RPMI7951 (cell line): ENCODE measurements at regions not wholly inside any gene's neighbourhood (a gene's known extent, or its start where the extent isn't known, plus 50 kb on each side); places are given as distances from the start of the nearest gene placed in this dataset.
"Not testable (repeated sequence)": the region's sequence is repeated elsewhere in the genome, so short reads cannot be mapped to it uniquely, and the experiment has no call there.

Experiments used
- DNase-seq: peaks from one replicate; pipeline ENCODE4 v3.0.0-alpha.2; 2012; ENCODE audit warnings: low read depth

- DNase-seq, result no peak
These were observed 293.3 kb upstream of the GRIA3 start for GRCh38 chrX:122890729-122891128.

DNA sequence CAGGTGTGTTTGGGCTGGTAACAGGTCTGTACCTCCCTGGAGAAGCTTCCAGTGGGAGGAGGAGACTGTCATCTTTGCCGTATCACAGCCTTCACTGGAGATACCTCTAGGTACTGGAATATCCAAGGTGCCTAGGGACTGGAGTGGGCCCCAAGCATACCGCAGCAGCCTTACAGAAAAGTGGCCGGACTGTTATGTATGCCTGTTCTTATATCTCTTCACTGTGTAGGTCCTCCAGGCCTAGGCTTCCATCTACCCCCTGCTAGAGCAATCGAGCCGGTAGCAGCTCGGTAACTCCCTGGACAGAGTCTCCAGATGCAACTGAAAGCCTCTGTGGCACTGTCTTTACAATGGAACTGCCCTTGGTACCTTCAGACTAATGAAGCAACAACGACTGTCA, 277.4 kb upstream of the GRIA3 start:
- no peak for DNase-seq

- no peak for DNase-seq
These were observed 276.7 kb upstream of the GRIA3 start for GRCh38 chrX:122907375-122907774.

- DNase-seq, result no peak
These were observed 273.4 kb upstream of the GRIA3 start for GRCh38 chrX:122910697-122911096.

DNA sequence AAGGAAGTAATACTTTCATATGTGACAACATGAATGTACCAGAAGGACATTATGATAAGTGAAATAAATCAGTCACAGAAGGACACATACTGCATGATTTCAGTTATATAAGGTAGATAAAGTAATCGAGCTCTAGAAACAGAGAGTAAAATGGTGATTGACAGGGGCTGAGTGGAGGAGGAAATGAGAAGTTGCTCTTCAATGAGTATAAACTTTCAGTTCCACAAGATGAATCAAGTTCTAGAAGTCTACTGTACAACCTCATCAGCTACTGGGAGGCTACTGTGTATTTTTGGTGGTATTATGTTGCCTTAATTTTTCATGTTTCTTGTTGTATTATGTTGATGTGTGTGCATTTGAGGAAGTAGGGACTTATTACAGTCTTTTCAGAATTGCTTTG, 270.9 kb upstream of the GRIA3 start:
- no peak for DNase-seq

DNA sequence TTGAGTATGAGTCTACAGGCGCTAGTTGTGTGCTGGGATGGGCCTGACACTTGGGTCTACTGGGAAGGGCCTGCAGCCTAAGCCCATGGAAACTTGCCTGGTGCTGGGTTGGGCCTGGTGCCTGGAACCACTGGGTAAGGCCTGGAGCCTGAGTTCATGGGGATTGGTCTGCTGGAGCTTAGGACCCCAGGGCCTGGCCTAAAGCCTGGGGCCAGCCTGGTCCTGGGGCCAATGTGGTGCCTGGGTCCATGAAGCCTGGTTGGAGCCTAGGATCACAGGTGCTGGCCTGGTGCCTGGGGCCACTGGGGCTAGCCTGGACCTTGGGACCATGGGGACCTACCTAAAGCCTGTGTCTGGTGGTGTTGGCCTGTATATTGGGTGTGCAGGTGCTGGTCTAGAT, 270.3 kb upstream of the GRIA3 start:
- no peak for DNase-seq

GRCh38 chrX:122914256-122914655, 269.8 kb upstream of the GRIA3 start:
- no peak for DNase-seq

- DNase-seq, result no peak
These were observed 249.9 kb upstream of the GRIA3 start for GRCh38 chrX:122934131-122934530.

- DNase-seq, result no peak
These were observed 243.9 kb upstream of the GRIA3 start for GRCh38 chrX:122940199-122940598.

- DNase-seq, result no peak
These were observed 242.3 kb upstream of the GRIA3 start for GRCh38 chrX:122941806-122942205.

GRCh38 chrX:122943918-122944317, 240.2 kb upstream of the GRIA3 start:
- DNase-seq, result peak; percentile 88

DNA sequence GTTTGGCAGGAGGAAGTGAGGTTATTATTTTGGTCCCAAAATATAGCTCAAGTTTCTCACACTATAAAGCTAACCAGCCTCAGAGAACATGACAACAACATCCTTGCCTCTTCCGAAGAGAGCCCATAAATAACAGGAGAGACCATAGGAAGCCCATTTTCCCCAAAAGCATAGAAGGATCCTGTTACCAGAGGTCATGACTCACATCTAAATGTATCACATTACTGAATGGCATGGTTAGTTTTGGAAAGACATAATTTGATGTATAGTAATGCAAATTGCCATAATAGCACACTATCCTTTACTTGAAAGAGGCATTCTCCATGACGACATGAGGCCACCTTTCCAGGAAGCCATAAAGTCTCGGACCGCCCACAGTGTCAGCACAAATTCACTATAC, 238.8 kb upstream of the GRIA3 start:
- DNase-seq, result peak; percentile 54

DNA sequence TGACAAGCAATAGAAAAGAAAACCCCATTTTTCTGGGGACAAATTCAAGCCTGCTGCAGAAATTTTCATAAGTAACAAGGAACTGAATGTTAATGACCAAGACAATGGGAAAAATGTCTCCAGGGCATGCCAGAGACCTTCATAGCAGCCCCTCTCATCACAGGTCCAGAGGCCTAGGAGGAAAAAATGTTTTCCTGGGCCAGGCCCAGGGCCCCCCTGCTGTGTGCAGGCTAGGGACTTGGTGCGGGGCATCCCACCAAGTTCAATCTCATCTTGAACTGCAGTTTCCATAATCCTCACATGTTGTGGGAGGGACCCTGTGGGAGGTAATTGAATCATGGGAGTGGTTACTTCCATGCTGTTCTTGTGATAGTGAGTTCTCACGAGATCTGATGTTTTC, 211.5 kb upstream of the GRIA3 start:
- DNase-seq, result no peak

DNA sequence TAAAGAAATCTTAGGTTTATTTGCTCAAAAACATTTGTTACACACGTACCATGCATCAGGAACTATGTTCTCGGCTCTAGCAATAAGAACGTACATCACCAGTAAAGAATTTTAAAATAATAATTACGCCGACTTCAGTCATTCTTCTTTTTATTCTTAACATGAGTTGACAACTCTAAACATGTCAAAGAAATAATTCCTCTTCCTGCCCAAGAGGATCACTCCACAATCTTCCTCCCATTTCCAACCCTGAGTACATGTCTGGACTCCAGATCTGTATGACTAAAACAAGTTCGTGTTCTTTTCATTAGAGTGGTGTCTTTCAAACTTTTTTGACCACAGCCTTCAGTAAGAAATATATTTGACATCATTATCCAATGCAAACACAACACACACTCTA, 201.6 kb upstream of the GRIA3 start:
- no peak for DNase-seq

- not testable (repeated sequence) for DNase-seq
These were observed 181.2 kb upstream of the GRIA3 start for GRCh38 chrX:123002844-123003243.

DNA sequence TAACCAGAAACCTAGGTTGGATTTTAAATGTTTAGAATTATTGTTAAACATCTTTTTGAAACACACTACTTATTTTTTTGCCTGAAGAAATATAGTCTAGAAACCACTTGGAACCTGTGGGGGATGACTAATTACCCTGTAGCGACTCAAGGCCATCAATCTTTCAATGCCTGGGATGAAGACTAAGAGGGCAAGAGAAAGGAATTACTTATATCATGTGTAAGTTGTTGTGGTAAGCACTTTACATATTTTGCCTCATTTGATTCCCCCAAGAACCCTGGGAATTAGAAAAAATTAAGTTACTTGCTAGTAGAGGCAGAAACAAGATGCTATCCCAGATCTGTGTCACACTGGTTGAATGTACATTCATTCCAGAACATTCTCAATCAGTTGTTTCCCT, 170.9 kb upstream of the GRIA3 start:
- peak; percentile 18 for DNase-seq

DNA sequence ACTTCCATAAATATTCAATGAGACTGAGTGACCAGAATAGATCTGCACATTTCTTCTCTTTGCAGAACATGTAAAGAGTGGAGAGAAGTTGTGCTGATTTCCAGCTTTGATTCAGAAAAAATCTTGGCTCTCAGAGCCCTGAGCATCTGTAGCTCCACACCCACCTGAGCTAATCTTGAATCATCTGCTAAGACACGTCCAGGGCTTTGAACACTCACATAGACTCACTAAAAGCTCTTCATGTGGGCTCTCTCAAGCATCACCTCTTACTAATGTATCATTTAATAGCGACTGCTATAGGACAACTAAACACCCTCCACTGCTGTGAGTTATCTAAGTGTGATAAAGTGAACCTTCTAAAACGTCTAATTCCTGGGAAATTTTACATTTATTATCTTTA, 147.7 kb upstream of the GRIA3 start:
- DNase-seq, result no peak

- no peak for DNase-seq
These were observed 134.9 kb upstream of the GRIA3 start for GRCh38 chrX:123049071-123049625.

GRCh38 chrX:123060986-123061385, 123.1 kb upstream of the GRIA3 start:
- DNase-seq, result no peak

DNA sequence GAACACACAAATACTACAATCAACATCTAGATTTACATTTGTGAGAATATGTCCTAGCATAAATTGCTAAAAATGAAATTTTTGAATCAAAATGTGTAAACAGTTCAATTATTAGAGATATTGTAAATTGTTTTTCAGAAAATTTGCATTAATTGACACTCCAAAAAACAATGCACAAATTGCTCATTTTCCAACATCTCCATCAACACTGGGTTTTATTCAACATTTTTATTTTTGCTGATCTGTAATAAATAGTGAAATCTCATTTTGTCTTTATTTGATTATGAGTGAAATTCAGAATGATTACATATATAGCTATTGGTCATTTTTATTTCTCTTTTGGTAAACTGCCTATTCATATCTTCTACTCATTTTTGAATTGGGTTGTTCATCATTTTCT, 120.0 kb upstream of the GRIA3 start:
- DNase-seq, result no peak

- no peak for DNase-seq
These were observed 111.2 kb upstream of the GRIA3 start for GRCh38 chrX:123072686-123073385.

DNA sequence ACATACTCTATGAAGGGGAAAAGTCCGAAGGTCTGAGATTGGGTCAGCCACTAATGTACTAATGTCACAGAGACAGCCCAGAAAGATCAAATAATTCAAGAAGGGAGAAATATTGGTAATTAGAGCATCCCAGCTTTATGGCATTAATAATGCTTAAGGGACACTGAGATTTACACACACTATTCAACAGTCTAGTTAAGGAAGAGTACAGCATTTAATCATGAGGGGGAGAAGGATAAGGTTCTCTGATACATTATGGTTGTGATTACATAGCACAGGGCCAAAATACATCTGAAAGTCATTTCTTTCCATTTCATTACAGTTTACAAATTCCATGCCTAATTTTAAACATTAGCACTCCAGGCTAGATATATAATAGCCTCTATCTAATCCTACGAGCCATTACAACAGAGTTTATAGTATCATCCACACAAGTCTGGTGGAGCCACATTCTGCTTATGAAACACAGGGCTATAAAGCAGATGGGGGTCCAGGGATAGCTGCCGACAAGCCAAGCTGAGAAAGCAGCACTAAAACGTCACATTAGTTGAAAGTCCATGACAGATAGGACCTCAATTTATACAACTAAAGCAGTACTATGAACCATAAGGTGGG, 108.0 kb upstream of the GRIA3 start:
- DNase-seq, result no peak

DNA sequence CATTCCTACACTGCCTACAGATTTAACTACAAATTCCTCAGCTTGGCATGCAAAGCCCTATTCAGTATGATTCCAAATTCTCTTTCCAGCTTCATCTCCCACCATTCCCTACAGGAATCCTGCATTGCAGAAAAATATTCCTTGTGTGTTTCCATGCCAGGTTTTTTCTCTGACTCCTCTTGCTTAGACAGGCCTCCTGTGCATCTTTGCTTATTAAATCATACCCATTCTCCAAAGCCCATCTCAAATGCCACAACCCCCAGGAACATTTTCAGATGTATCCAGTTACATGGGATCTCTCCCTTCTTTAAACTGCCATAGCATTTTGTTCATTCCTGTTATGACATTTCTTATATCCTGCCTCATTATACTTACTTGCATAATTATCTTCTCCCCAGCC, 106.4 kb upstream of the GRIA3 start:
- DNase-seq, result no peak

GRCh38 chrX:123080065-123080464, 104.0 kb upstream of the GRIA3 start:
- no peak for DNase-seq
